ENCODE measurements at regions not wholly inside any gene's neighbourhood (a gene's known extent, or its start where the extent isn't known, plus 50 kb on each side); places are given as distances from the start of the nearest gene placed in this dataset.
"Not testable (repeated sequence)": the region's sequence is repeated elsewhere in the genome, so short reads cannot be mapped to it uniquely, and the experiment has no call there.

DNA sequence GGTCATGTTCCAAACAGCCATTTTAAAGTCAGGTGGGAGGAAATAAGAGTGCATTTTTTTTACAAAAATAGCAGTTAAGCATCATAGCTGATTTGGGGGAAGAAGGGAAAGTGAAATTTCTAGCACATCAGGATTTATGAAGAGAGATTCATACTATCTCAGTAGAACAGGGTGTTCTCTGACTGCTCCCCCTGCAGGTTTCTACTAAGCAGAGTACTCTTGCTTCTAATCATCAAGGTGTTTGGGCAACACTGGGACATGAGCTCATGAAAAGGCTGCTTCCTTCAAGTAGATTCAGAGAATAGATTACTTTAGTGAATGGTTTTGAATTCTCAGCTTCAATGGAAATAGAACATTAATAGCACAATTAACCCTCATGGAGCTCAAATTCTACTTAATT, 591.4 kb upstream of the PCDH10 start:
- no peak for DNase-seq

DNA sequence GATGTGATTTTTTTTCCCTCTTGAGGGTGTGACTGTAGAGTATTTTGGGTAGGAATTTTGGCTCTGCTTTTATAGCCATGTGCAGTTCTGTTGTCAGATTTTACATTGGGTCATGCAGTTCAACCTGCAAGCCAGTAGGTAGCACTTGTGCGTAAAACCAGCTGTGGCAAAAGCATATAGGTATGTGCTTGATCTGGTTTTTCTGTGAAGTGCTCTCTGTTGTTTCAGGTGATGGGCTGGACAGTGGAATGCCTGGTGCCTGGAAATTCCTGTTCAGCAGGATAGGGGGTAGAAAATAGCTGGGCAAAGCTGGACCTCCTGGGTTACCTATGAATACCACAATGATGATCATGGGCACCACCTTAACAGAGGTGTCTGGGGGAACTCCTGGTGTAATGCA, 584.2 kb upstream of the PCDH10 start:
- no peak for DNase-seq

DNA sequence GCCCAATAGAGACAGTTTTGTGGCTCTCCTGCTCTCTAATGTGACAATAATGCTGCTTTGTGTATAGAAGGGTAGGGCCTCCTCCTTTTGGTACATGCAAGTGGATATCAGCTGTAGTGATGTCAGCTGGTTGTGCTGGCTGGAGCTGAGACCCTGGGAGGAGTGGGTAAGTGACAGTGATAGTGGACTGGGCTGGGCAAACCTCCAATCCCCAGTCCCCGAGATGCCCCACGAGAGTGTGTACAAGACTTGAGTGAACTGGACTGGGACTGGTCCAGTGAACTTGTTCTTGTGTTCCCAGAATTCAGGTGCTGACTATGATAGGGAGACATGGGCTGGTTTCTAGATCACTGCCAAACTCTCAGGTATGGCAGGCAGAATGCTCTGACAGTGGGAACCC, 583.6 kb upstream of the PCDH10 start:
- DNase-seq = no peak

DNA sequence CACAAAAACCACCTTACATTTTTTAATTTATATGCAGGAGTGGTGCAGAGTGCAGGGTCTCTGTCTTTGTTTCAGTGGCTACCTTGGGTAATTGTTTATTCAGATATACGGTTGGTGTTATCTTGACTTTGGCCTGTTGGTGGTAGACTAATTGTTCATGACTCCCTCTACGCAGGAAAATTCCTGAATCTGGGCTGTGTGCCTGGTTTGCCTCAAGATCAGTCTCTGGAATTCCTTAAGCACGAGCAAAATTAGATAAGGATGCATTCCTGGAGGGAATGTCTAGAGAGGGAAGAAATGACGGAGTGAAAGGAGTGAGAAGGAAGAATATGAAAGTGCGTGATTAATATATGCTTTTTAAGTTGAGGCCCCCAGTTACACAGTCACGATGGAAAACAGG, 576.9 kb upstream of the PCDH10 start:
- DNase-seq = no peak

DNA sequence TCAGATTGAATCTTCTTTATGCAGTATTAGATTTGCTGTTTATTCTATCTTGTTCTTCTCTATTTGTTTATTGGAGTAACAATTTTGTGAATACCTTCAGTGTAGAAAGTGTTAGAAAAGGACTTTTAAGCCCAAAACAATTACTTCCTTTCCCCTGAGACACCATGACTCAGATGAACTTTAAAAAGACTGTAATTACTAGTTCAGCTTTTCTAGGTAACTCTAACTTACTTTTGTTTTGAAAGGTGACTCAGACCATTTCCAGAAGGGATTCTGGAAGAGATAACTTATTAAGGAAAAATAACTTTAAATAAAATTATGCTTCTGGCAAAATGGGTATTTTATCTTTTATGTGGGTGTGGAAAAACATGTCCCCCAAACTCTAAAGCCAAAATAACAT, 561.5 kb upstream of the PCDH10 start:
- DNase-seq = no peak

DNA sequence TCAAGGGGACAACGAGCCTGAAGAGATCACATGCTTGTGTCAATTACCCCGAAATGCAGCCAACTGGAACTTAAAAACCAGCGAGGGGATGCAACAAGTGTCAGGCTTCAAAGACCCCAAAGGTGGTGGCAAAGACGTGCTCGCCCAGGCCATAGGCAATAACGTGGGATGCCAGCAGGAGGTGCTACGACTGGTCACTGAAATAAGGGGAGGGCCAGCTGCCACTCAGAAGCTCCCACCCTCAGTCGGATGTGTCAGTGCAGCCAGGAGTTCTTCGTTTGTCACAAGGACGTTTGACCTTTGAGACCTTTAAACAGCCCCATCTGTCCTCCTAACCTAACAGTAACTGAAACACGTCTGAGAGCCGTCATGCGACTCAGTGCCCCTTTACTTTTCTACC, 556.8 kb upstream of the PCDH10 start:
- no peak for DNase-seq

DNA sequence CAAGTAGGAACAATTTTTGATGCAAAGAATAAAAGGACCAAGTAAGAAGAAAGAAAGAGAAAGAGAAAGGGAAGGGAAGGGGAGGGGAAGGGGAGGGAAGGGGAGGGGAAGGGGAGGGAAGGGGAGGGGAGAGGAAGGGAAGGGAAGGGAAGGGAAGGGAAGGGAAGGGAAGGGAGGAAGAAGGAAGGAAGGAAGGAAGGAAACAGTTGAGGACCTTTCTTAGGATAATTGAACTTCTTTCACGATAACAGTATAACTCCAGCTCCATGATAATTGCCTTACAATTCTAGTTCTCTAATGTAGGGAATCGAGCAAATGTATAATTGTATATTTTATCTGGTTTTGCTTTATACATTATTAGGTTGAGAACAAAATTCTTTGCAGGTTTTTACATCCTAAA, 556.2 kb upstream of the PCDH10 start:
- DNase-seq = no peak

DNA sequence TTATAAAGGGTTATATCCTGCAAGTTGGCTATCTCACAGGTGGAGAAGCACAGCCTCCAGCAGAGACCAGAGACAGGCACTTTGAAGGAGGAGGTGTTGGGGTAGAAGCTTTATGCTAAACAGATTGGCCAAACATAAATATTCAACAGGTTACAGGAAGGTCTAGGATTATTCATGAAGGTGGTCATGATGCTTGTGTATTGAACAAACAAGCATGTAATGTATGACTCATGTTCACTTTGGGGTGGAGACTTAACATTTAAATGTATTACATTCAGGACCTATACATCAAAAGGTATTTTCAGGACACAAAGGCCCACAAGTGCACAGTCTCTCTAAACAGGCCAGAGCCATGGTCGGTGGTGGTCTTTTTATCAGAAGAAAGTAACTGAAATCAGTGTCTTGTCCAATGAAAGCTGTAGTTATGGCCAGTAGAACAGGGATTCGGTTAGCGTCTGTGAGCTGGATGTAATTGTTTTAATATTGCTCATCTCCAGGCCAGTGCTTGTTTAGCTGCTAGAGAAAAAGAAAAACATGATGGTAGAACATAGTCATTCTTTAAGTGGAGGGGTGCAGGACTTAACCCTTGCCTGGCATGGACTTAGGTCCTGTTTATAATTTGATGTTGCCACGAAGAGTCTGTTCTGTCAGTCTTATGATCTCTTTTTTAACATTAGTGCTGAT, 555.2 kb upstream of the PCDH10 start:
- no peak for DNase-seq

DNA sequence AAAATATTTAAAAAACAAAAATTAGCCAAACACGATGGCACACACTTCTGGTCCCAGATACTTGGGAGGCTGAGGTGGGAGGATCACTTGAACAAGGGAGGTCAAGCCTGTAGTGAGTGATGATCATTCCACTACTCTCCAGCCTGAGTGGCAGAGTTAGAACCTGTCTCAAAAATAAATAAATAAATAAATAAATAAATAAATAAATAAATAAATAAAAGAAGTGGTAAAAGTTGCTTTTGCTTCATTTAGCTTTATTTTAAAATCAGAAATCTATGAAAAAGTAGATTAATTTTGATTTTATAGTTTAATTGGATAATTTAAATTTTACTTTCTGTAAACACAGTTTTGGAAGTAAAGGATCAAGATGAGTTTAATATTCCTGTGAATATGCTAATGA, 552.9 kb upstream of the PCDH10 start:
- DNase-seq = no peak

DNA sequence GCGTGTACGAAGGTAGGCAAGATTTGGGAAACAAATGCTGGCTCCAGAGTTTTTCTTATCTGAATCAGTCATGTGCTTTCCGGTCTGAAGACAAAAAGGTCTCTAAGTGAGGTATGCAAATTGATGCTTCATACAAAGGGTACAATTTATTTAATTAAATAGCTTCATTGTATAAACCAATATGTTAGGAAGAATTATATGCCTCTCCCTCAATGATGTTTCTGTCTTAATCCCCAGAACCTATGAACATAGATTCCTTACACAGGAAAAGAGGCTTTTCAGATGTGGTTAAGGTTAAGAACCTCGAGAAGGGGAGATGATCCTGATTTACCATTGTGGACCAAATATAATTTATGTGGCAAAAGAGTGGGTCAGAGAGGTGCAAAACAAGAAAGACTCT, 543.5 kb upstream of the PCDH10 start:
- DNase-seq = no peak

DNA sequence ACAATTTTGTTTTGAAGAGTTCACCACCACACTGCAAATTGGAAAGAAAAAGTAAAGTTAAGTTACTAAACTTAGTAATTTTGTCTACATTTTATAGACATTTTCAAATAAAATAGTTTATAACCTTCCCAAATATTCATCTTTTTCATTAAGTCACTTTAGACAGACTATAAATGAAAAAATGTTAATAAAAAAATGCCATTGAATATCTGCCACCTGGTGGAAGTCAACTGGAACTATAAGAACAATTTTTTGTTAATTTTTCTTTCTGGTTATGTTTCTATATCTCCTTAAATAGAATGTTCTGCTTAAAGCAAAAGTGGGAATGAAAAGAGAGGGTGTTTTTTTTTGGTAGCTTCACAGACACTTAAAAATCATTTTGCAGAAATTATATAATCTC, 534.4 kb upstream of the PCDH10 start:
- DNase-seq = no peak

DNA sequence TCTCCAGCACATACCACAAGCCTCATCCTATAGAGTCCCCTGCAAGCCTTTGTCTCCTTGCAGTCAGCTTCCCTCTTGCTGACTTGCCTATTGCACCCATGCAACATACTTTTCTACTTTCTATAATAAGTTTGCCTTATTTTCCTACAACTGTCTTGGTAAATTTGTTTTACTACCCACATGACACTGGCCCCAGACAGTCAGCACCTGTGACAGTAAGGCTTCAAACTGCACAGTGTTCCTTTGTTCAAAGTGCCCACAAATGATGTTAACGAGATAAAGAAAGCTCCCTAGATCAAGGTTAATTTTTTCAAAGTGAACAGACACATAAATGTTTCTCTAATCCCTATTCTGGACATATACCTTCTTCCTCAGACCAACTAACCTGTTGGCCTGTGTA, 529.1 kb upstream of the PCDH10 start:
- DNase-seq = no peak

DNA sequence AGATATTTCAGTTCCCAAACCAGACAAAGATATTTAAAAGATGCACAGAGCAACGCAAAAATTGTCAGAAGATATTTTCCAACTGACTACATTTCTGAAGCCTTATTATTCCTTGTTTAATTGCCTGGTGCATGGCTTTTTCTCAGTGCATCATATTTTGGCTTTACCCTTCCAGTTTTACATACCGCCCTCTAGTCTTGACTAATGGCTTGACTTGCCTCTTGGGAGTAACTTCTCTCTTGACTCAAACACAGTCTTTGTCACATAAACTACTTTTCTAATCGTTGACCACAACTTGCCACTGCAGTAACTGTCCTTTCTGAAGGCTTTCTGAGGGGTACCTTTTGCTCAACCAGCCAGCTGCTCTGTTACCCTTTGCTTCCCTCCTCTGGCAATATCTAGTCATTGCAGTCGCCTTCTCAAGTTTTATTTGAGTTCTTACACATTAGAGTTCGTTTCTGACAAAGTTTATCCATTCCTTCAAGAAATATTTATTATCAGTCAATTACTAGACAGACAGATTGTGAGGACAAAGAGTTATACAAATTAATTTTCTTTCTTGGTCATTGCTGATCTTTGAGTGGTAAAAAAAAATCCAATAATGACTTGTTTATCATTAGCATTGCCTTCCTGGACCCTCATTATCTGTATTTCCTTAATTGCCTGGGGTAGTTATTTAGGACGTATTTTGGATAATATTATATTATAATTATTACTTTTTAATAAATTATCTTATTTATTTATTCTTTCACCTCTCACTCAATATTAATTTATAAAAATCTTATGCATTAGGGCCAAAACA, 506.9 kb upstream of the PCDH10 start:
- DNase-seq = no peak

DNA sequence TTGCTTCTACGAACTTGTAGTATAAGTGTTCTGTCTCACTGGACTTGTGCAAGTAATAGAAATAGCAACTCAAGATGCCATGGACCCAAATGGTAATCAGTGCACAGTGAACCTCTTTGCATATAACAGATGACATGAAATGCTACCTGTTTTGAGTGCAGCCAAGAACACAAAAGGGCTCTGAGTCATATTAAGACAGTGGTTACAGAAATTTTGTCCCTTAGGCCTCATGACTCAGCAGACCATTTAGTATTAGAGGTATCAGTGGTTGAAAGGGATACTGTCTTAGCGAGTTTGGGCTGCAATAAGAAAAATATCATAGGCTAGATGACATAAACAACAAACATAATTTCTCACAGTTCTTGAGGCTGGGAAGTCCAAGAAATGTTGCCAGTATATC, 502.9 kb upstream of the PCDH10 start:
- no peak for DNase-seq

DNA sequence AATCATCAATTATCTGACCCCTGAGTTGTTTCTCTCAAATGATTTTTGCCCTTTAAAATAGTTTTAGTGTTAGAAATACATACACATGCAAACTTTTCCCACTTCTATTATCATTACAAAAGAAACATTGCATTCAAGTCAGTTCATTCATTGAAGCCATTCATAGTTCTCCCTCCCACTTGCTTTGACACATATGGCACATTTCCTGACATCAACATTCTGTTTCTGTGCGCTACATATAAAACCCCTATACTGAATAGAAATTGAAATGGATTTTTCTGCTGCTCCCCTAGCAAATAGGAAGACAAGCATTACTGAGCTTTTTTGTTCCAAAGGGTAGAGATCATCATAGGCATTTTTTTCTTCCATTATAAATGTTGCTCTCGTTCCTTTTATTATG, 497.9 kb upstream of the PCDH10 start:
- DNase-seq = no peak

DNA sequence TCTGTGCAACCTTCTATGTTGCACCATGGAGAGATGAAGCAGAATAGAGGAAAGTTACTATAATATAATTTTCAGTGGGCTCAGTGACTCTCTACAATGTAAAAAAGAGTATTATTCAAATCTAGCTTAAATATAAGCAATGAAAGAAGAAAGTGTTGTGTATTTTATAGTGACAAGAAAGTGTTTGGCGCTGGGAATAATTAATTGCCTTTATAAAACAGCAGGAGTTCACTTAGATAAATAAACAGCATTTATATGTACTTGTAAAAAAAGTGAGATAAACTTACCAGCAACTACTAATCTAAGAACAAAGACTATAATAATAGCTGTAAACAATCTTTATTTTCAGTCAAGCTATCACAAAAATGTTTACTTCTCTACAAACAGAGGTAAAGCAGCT, 488.9 kb upstream of the PCDH10 start:
- DNase-seq = no peak

DNA sequence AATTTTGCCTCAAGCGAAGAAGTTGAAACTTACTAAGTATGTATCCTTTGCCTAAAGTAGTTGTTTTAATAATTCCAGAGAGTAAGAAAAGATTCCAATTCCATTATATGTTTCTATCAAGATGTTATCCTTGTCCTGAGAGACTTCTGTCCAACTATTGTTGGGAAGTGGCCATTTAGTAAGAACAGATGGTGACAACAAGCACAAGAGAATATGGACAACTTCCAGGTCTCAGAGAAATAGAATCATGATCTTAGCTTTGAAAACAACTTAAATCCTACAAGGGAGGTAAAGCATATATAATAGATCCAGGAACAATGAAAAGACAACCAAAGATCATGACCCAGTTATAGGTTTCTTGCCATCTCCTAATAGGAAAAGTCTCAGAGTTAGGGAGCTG, 486.6 kb upstream of the PCDH10 start:
- no peak for DNase-seq

DNA sequence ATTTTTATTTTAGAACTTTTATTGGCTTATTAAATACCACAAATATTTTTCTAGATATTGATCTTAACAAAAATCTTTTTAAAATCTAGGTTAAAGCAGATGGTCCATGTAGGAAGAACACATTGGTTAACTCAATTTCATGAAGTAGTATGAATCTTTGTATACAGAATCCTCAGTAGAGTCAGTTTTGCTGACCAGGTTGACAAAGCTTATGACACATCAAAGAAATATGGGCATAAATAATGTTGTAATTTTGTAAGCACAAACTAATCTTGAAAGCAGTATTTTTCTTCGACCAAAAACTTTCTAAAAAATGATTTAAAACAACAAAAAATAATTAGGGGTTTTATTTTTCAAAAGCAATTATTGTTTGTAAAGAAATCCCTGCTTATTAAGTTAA, 479.3 kb upstream of the PCDH10 start:
- no peak for DNase-seq

DNA sequence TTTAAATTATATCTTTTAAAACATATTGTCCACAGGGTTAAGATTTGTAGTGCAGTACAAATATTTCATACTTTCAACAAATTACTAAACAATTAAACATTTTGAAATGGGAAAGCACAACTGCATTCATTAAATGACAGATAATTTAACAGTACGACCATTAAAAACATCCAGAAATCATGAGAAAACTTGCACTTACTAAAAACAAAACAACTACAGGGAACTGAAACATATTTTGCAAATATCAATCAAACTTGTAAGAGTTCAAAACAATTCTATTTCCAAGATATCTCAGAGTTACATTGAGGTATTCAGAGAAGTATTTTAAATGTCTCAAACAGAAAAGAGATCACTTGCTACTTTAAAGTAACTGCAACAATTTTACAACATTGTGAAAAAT, 478.5 kb upstream of the PCDH10 start:
- no peak for DNase-seq

DNA sequence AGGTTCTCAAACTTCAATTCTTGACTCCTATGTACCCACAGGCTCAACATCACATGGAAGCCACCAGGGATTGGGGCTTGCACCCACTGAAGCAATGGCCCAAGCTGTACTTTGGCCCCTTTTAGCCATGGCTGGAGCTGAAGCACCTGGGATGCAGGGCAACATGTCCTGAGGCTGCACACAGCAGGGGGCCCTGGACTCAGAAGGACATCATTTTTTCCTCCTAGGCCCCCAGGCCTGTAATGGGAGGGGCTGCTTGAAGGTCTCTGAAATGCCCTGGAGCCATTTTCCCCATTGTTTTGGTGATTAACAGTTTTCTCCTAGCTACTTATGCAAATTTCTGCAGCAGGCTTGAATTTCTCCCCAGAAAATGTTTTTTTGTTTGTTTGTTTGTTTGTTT, 465.1 kb upstream of the PCDH10 start:
- DNase-seq = no peak

DNA sequence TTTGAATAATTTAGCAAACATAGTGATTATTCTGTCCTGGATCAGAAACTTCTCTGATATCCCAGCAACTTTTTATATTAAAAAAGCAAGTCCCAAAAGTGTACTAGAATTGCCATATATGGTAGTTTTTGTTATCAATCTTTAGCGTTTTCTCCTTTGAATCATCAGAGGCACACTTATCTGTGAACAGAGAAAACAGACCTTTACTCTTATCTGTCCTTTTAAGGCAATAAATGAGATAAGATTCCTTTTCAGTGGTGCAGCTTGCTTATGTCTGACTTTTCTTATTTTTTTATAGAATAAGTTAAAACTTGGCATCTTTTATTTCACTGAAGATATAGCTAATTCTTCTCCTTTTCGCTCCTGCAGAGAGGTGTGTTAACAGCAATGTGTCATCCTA, 458.1 kb upstream of the PCDH10 start:
- DNase-seq = no peak

DNA sequence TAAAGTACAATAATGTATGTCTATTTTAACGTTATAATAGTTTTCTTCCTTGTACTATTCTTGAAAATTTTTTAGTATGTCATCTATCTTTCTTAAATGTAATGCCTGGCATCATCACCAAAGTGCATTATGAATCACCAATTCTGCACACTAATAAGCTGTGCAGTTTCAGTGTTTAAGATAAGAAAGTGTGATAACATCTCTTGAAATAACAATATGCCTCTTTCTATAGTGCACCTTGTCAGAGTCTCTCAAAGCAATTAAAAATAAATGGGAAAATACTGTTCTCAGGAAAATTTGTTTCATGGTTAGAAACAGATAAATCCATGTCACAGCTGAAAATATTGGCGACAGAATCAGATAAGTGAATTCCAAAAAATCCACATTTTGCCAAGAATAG, 457.4 kb upstream of the PCDH10 start:
- DNase-seq = no peak

DNA sequence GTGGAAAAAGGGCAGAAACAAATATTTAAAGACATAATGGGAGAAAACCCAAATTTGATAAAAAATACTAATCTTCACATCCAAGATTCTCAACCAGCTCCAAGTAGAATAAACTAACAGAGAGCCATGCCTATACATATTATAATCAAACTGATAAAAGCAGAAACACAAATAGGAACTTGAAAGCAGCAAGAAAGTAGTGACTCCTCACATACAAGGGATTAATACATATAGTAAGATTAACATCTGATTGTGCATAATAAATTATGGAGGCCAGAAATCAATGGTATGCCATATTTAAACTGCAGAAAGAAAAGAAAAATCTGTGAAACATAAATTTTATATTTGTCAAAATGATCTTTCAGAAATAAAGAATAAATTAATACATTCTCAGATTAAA, 454.3 kb upstream of the PCDH10 start:
- DNase-seq = no peak

DNA sequence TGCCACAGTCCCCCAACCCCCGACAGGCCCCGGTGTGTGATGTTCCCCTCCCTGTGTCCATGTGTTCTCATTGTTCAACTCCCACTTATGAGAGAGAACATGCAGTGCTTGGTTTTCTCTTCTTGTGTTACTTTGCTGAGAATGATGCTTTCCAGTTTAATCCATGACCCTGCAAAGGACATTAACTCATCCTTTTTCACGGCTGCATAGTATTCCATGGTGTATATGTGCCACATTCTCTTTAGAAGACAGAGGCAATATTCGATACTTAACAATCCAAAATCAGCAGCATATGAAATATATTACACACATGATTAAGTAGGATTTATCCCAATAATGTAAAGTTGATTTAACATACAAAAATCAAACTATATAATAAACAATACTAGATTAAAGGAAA, 451.6 kb upstream of the PCDH10 start:
- not testable (repeated sequence) for DNase-seq

DNA sequence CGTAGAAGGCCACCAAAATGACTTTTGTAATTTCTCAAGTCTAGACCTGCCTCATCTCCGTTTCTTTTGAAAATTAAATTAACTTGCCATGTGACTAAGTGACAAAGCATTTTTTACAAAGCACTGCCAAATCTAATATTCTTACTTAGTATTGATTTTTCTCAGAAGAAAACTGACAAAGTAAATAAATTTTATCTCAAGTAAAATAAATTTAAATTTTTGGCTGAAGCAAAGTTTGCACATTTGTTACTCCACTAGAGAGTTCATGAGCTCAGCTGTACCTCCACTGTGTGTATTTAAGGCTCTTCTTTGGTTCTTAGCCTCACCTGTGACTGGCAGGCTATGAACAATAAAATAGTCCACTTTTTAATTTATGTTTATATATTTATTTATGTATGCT, 441.1 kb upstream of the PCDH10 start:
- no peak for DNase-seq
